ENCODE measurements at regions not wholly inside any gene's neighbourhood (a gene's known extent, or its start where the extent isn't known, plus 50 kb on each side); places are given as distances from the start of the nearest gene placed in this dataset.

DNA sequence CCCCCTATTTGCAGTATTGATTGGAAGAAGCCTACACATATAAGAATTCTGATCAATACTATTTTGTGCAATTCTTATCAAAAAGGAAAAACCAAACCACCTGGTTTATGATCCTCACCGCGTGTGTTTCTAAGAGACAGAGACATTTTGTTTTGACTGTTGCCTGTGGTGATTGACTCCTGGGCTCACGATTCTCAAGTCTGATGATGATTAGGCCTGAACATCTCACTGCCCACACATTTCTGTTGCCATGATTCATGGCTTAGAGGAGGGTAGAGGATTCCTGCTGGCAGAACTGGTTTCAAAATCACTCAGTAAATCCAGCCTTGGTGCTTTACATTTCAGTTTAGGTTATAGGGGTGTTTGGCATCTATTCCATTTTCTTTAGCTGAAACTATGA is 88.3 kb upstream of the UBE3A start:
- Histone ChIP-seq H3K27ac (no peak overlapping the region), H3K9me3 (peaks cover 3 to 6% of the 10 kb centered on the region in 2 donors), H3K27me3 (no peaks in the 10 kb centered on the region), H3K4me1 (no peaks in the 10 kb centered on the region), H3K4me3 (no peak overlapping the region), H3K36me3 (no peaks in the 10 kb centered on the region)
- in situ Hi-C loops (cut with MboI; ENCODE audit: low pct_ligation_motif_present in 1 of 4, low pct_unique_long_range_greater_than_20kb in 1 of 4, low sequenced_read_pairs in 3 of 4) = no loop called here
- no peak for TF ChIP-seq CTCF (IDR thresholded peaks at IDR 0.05)
- no peak for TF ChIP-seq POLR2AphosphoS5 (IDR thresholded peaks at IDR 0.05)
- TF ChIP-seq POLR2A (IDR thresholded peaks at IDR 0.05) = no peak
- TF ChIP-seq EP300 (IDR thresholded peaks at IDR 0.05; ENCODE audit: low read depth) = no peak
- intact Hi-C loops (cut with DNase I; ENCODE audit: low total_unique reads) = no loop called here
- 59 to 66% methylated on average over 3 of the region's 3 CpGs for WGBS, 2 donors (ENCODE audit: low coverage in 1 of 2)
- no peak for DNase-seq

DNA sequence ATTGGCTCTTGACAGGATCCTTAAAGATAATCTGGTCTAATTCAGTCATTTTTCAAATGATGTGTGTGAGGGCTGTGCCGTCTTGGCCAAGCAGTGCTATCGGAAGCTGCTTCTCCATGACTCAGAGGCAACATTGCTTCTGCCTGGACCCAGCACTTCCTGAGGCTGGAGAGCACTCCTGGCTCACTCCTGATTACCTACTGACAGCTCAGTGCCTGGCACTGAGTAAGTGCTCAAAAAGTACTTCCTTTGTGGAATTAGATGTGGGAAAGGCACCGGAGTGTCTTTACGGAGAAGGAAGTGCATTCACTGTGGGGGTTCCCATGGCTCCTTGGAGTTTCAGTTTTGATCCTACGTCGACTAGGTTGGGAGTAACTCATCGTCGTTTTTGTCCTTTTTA is 86.9 kb upstream of the UBE3A start:
- no peak for TF ChIP-seq POLR2A (IDR thresholded peaks at IDR 0.05)
- no peak for TF ChIP-seq CTCF (IDR thresholded peaks at IDR 0.05)
- no peak for TF ChIP-seq EP300 (IDR thresholded peaks at IDR 0.05; ENCODE audit: low read depth)
- no peak for TF ChIP-seq POLR2AphosphoS5 (IDR thresholded peaks at IDR 0.05)
- intact Hi-C loops (cut with DNase I; ENCODE audit: low total_unique reads) = no loop called here
- in situ Hi-C loops (cut with MboI; ENCODE audit: low pct_ligation_motif_present in 1 of 4, low pct_unique_long_range_greater_than_20kb in 1 of 4, low sequenced_read_pairs in 3 of 4) = no loop called here
- no peak overlapping the region for H3K27ac ChIP-seq
- 43 to 76% methylated on average over 3 to 8 of the region's 8 CpGs for WGBS, 2 donors (ENCODE audit: low coverage in 1 of 2)
- no peak overlapping the region for H3K4me3 ChIP-seq
- no peaks in the 10 kb centered on the region for H3K27me3 ChIP-seq
- H3K9me3 ChIP-seq = peaks cover 3 to 6% of the 10 kb centered on the region in 2 donors
- DNase-seq = no peak
- H3K4me1 ChIP-seq = no peaks in the 10 kb centered on the region
- H3K36me3 ChIP-seq = no peaks in the 10 kb centered on the region

- Histone ChIP-seq H3K36me3 (no peaks in the 10 kb centered on the region), H3K4me3 (no peak overlapping the region), H3K27ac (no peak overlapping the region), H3K27me3 (no peaks in the 10 kb centered on the region), H3K4me1 (no peaks in the 10 kb centered on the region), H3K9me3 (peaks cover 0 to 4% of the 10 kb centered on the region in 2 donors)
- in situ Hi-C loops (cut with MboI; ENCODE audit: low pct_ligation_motif_present in 1 of 4, low pct_unique_long_range_greater_than_20kb in 1 of 4, low sequenced_read_pairs in 3 of 4) = loop anchor here in 2 of 4 donors (25.0 kb wide), 3 partner anchors 422 to 1347 kb away; partner anchors contain the start of gene GABRA5 (in 1 of the 2)
- intact Hi-C loops (cut with DNase I; ENCODE audit: low total_unique reads) = no loop called here
- 76 to 92% methylated on average over 2 to 6 of the region's 6 CpGs for WGBS, 2 donors (ENCODE audit: low coverage in 1 of 2)
- no peak for DNase-seq
- TF ChIP-seq POLR2A (IDR thresholded peaks at IDR 0.05) (no peak), POLR2AphosphoS5 (IDR thresholded peaks at IDR 0.05) (no peak), EP300 (IDR thresholded peaks at IDR 0.05; ENCODE audit: low read depth) (no peak), CTCF (IDR thresholded peaks at IDR 0.05) (no peak)
These were observed 76.8 kb upstream of the UBE3A start for GRCh38 chr15:25515633-25516032.

DNA sequence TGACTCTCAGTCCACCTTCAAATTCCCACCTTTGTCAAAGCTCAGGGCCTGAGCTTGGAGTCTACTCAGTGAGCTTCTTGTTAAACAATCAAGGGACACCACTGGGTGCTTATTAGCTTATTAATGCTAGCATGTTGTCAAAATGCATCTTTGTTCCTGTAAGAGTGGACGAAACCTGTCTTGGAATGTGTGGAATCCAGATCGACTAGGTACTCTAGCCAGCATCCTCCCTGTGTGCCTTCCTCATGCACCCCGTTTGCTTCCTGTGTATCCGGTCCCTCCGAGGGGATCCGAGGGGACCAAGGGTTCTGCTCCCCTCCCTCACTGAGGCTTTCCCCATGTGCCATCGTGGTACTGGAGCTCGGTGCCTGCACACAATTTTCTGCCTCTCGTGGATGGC is 75.7 kb upstream of the UBE3A start:
- Histone ChIP-seq H3K36me3 (no peaks in the 10 kb centered on the region), H3K9me3 (no peaks in the 10 kb centered on the region), H3K27me3 (no peaks in the 10 kb centered on the region), H3K27ac (no peak overlapping the region), H3K4me3 (no peak overlapping the region), H3K4me1 (no peaks in the 10 kb centered on the region)
- TF ChIP-seq POLR2A (IDR thresholded peaks at IDR 0.05) = no peak
- TF ChIP-seq CTCF (IDR thresholded peaks at IDR 0.05) = no peak
- no peak for TF ChIP-seq EP300 (IDR thresholded peaks at IDR 0.05; ENCODE audit: low read depth)
- no peak for TF ChIP-seq POLR2AphosphoS5 (IDR thresholded peaks at IDR 0.05)
- WGBS, 2 donors (ENCODE audit: low coverage in 1 of 2) = 74 to 90% methylated on average over 4 to 9 of the region's 9 CpGs
- in situ Hi-C loops (cut with MboI; ENCODE audit: low pct_ligation_motif_present in 1 of 4, low pct_unique_long_range_greater_than_20kb in 1 of 4, low sequenced_read_pairs in 3 of 4) (loop anchor here in 2 of 4 donors (25.0 kb wide), 3 partner anchors 423 to 1348 kb away; partner anchors contain the start of gene GABRA5 (in 1 of the 2)), intact Hi-C loops (cut with DNase I; ENCODE audit: low total_unique reads) (no loop called here)
- DNase-seq = no peak

Data from transverse colon (tissue), 4 donors.